ENCODE measurements at regions not wholly inside any gene's neighbourhood (a gene's known extent, or its start where the extent isn't known, plus 50 kb on each side); places are given as distances from the start of the nearest gene placed in this dataset.

- TF ChIP-seq CTCF (IDR thresholded peaks at IDR 0.05), result no peak
- H3K36me3 Mint-ChIP-seq (ENCODE audit: low read depth), result no peaks in the 10 kb centered on the region
- ATAC-seq (ENCODE audit: low read depth) (no peak), DNase-seq (no peak)
- no peak overlapping the region for H3K27ac Mint-ChIP-seq
- H3K4me1 Mint-ChIP-seq, result no peaks in the 10 kb centered on the region
- H3K9me3 Mint-ChIP-seq, result peaks cover 9% of the 10 kb centered on the region
- intact Hi-C loops (cut with micrococcal nuclease), result no loop called here
- CTCF ChIA-PET, result no interaction called here
- POLR2A ChIA-PET, result no interaction called here
- no peak overlapping the region for H3K4me3 Mint-ChIP-seq
- peaks cover 11% of the 10 kb centered on the region for H3K27me3 Mint-ChIP-seq
Observed at GRCh38 chr3:72199530-72199929, 414.6 kb upstream of the PROK2 start.

GRCh38 chr3:72196377-72196929 is 411.5 kb upstream of the PROK2 start:
- H3K27ac Mint-ChIP-seq, result no peak overlapping the region
- ATAC-seq (ENCODE audit: low read depth) (no peak), DNase-seq (no peak)
- CTCF ChIA-PET, result no interaction called here
- H3K36me3 Mint-ChIP-seq (ENCODE audit: low read depth), result no peaks in the 10 kb centered on the region
- intact Hi-C loops (cut with micrococcal nuclease), result no loop called here
- POLR2A ChIA-PET, result no interaction called here
- no peak for TF ChIP-seq CTCF (IDR thresholded peaks at IDR 0.05)
- peaks cover 8% of the 10 kb centered on the region for H3K27me3 Mint-ChIP-seq
- no peak overlapping the region for H3K4me3 Mint-ChIP-seq
- H3K9me3 Mint-ChIP-seq, result peaks cover 10% of the 10 kb centered on the region
- H3K4me1 Mint-ChIP-seq, result no peaks in the 10 kb centered on the region

GRCh38 chr3:72195895-72196294 is 410.9 kb upstream of the PROK2 start:
- TF ChIP-seq CTCF (IDR thresholded peaks at IDR 0.05), result no peak
- Mint-ChIP-seq H3K4me1 (no peaks in the 10 kb centered on the region), H3K27ac (no peak overlapping the region), H3K36me3 (ENCODE audit: low read depth) (no peaks in the 10 kb centered on the region), H3K9me3 (peaks cover 10% of the 10 kb centered on the region), H3K4me3 (no peak overlapping the region), H3K27me3 (peaks cover 8% of the 10 kb centered on the region)
- DNase-seq (no peak), ATAC-seq (ENCODE audit: low read depth) (no peak)
- intact Hi-C loops (cut with micrococcal nuclease), result no loop called here
- CTCF ChIA-PET, result no interaction called here
- POLR2A ChIA-PET, result no interaction called here

- ChIA-PET POLR2A (no interaction called here), CTCF (no interaction called here)
- Mint-ChIP-seq H3K27ac (no peak overlapping the region), H3K9me3 (peaks cover 3% of the 10 kb centered on the region), H3K4me1 (no peaks in the 10 kb centered on the region), H3K36me3 (ENCODE audit: low read depth) (no peaks in the 10 kb centered on the region), H3K27me3 (peaks cover under 1% of the 10 kb centered on the region), H3K4me3 (no peak overlapping the region)
- ATAC-seq (ENCODE audit: low read depth), result no peak
- intact Hi-C loops (cut with micrococcal nuclease), result no loop called here
- no peak for DNase-seq
- no peak for TF ChIP-seq CTCF (IDR thresholded peaks at IDR 0.05)
Observed at GRCh38 chr3:72194458-72194857, 409.5 kb upstream of the PROK2 start.

- CTCF ChIA-PET, result no interaction called here
- no peaks in the 10 kb centered on the region for H3K4me1 Mint-ChIP-seq
- no peak overlapping the region for H3K4me3 Mint-ChIP-seq
- no peak for DNase-seq
- H3K36me3 Mint-ChIP-seq (ENCODE audit: low read depth), result no peaks in the 10 kb centered on the region
- H3K27me3 Mint-ChIP-seq, result no peaks in the 10 kb centered on the region
- TF ChIP-seq CTCF (IDR thresholded peaks at IDR 0.05), result no peak
- POLR2A ChIA-PET, result no interaction called here
- no peak overlapping the region for H3K27ac Mint-ChIP-seq
- ATAC-seq (ENCODE audit: low read depth), result no peak
- intact Hi-C loops (cut with micrococcal nuclease), result no loop called here
- peaks cover 3% of the 10 kb centered on the region for H3K9me3 Mint-ChIP-seq
Observed at GRCh38 chr3:72193771-72194430, 409.0 kb upstream of the PROK2 start.
